ENCODE measurements at regions not wholly inside any gene's neighbourhood (a gene's known extent, or its start where the extent isn't known, plus 50 kb on each side); places are given as distances from the start of the nearest gene placed in this dataset.

- no peak for TF ChIP-seq POLR2AphosphoS5 (IDR thresholded peaks at IDR 0.05; ENCODE audit: borderline replicate concordance, low read depth, low read length)
- no peak for TF ChIP-seq EZH2 (IDR thresholded peaks at IDR 0.05)
- TF ChIP-seq FOXP2 (optimal IDR thresholded peaks at IDR 0.05; ENCODE audit: control extremely low read depth, extremely low read length, insufficient read depth), result no peak
Observed at GRCh38 chr15:70503073-70503745, 260.1 kb downstream of the UACA start.

Data from SK-N-MC (cell line).